CD1c-positive myeloid dendritic cell (primary cell): ENCODE measurements at regions not wholly inside any gene's neighbourhood (a gene's known extent, or its start where the extent isn't known, plus 50 kb on each side); places are given as distances from the start of the nearest gene placed in this dataset.
"Not testable (repeated sequence)": the region's sequence is repeated elsewhere in the genome, so short reads cannot be mapped to it uniquely, and the experiment has no call there.

Experiments
- DNase-seq: peaks from one replicate; pipeline ENCODE4 v3.0.0-alpha.2; 2016; ENCODE audit errors: extremely low spot score

- no peak for DNase-seq
These were observed 321.5 kb upstream of the TBX18 start for GRCh38 chr6:85085875-85086274.

GRCh38 chr6:85081102-85081501 is 316.7 kb upstream of the TBX18 start:
- no peak for DNase-seq

GRCh38 chr6:85079761-85080160 is 315.4 kb upstream of the TBX18 start:
- no peak for DNase-seq

- DNase-seq, result no peak
These were observed 313.7 kb upstream of the TBX18 start for GRCh38 chr6:85078058-85078457.

DNA sequence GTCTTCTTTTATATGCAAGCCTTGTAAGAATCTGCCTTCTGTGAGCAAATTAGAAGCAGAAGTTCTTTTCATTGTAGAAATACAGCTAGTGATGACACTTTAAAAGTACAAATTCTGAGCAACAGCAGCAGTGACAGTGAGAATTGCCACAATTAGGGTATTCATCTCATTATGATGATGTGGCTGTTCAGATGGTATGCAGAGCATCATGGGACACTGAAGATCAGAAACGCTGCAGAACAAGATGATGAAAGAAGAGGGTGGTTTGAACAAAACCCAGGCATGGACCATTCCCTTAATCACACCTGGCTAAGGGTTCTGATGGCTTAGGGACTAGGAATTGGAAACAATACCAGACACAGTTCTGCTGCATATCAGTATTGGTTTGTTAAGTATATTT is 312.7 kb upstream of the TBX18 start:
- DNase-seq, result no peak

GRCh38 chr6:85071845-85072244 is 307.4 kb upstream of the TBX18 start:
- not testable (repeated sequence) for DNase-seq

GRCh38 chr6:85069577-85069976 is 305.2 kb upstream of the TBX18 start:
- DNase-seq, result no peak

DNA sequence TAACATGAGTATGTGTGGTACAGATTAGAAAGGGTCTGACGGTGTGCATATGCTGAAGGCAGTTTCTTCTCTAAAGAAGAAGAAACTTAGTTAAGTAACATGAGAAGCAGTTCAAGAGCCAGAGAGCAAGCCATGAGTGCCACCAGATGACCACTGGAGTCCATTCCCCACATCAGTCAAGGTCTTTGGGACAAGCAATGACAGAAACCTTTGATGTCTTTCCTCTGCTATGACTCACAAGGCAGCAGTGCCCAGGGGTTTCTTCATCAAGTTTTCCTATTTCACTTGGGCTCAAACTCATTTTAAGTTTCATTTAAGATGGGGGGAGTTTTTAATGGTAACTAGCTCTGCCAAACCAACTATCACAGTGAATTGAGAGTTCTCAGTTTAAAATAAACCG is 303.8 kb upstream of the TBX18 start:
- no peak for DNase-seq

GRCh38 chr6:85066266-85066665 is 301.9 kb upstream of the TBX18 start:
- DNase-seq, result no peak

DNA sequence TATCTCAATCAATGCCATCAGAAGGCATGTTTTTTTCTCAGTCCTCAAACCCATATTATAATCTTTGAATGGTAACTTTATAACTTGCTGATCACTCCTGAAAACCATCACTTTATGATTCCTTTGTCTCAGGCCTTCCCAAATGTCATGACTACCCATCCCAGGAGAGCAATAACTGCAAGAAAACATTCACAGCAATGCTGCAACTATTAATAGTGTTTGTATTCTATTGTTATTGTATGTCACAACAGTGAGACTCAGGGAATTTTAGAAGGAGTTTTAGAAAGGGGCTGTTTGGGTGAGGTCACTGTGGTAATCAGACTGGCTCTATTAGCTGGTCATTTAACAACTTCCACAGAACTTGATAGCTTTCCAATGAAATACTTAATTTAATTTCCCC is 301.4 kb upstream of the TBX18 start:
- no peak for DNase-seq

- no peak for DNase-seq
These were observed 299.2 kb upstream of the TBX18 start for GRCh38 chr6:85063611-85064010.

- no peak for DNase-seq
These were observed 298.5 kb upstream of the TBX18 start for GRCh38 chr6:85062884-85063283.

DNA sequence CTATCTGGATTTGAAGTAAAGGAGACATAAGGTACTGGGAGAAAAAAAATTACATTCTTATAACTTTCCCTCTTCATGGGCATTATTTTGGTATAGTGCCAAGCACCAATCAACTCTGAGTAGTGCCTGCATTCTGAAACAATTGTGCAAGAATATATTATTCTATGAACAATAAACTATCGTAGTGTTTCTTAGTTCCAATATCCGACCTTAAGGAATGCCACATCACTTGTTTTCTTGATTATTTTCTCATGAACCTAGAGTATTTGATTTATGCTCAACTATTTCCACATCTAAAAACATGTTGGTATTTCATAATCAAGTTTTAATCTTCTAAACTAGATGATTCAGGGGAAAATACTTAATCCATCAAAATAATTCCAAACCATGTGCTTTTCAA is 294.4 kb upstream of the TBX18 start:
- DNase-seq, result no peak

- DNase-seq, result no peak
These were observed 285.8 kb upstream of the TBX18 start for GRCh38 chr6:85050149-85050548.

DNA sequence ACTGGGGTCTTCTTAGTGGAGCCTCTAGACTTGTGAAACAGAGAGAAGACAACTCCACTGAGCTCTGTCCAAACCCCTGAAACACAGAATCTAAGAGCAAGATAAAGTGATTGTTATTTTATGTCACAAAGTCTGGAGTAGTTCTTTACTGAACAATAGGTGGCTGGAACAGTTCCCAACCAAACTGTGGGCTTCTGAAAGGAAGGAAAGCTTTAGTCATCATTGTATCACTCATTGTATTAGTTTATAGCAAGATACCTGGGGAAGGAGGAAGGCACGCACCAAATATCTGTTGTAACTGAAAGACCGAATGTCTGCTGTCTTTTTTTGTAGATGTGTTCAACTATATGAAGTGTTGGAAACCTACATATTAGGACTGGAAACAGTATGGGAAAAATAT is 284.9 kb upstream of the TBX18 start:
- DNase-seq, result no peak

GRCh38 chr6:85047818-85048217 is 283.4 kb upstream of the TBX18 start:
- no peak for DNase-seq

DNA sequence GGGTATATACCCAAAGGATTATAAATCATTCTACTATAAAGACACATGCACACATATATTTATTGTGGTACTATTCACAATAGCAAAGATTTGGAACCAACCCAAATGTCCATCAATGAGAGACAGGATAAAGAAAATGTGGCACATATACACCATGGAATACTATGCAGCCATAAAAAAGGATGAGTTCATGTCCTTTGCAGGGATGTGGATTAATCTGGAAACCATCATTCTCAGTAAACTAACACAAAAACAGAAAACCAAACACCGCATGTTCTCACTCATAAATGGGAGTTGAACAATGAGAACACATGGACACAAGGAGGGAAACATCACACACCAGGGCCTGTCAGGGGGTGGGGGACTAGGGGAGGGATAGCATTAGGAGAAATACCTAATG is 281.4 kb upstream of the TBX18 start:
- not testable (repeated sequence) for DNase-seq

DNA sequence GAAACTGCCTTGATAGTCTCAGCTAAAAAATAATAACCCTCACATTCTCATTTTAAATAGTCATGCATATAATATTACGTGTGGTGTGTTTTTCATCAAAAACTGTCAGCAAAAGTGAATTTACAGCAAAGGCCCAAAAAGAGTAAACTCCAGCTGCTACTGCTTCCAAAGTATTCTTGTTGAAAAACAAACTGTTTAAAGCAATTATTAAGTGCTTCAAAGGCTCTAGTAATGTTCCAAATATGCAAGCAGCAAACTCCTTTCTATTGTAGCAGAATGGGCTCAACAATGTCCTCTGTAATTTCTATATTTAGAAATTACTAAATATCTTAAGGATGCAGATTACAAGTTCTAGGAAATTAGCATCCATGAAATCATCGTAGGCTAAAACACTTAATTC is 280.0 kb upstream of the TBX18 start:
- DNase-seq, result no peak

GRCh38 chr6:85041376-85041775 is 277.0 kb upstream of the TBX18 start:
- no peak for DNase-seq

DNA sequence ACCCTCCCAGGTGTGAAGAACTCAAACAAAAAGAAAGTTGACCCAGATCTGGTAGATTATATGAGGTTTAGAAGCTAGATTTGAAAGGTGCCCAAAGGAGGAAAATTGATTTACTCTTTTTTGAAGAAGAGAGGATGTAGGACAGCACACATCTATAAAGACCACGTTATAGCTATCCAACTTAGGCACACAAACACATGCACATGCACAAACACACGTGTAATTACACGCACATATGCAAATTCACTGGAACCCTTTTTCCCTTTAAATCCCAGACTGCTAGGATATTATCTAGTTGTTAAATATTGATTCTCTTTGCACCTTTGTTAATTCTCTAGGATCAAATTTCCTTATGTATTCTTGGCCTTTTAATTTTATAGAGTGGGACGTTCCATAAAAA is 272.8 kb upstream of the TBX18 start:
- no peak for DNase-seq

GRCh38 chr6:85035766-85036165 is 271.4 kb upstream of the TBX18 start:
- no peak for DNase-seq

DNA sequence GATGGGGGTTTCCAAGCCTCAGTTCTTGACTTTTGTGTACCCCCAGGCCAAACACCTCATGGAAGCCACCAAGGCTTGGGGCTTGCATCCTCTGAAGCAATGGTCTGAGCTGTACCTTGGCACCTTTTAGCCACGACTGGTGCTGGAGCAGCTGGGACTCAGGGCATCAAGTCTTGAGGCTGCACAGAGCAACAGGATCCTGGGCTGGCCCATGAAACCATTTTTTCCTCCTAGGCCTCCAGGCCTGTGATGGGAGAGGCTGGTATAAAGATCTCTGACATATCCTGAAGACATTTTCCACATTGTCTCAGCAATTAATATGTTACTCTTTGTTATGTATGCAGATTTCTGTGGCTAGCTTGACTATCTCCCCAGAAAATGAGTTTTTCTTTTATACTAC is 269.1 kb upstream of the TBX18 start:
- no peak for DNase-seq

GRCh38 chr6:85026021-85026420 is 261.6 kb upstream of the TBX18 start:
- no peak for DNase-seq

DNA sequence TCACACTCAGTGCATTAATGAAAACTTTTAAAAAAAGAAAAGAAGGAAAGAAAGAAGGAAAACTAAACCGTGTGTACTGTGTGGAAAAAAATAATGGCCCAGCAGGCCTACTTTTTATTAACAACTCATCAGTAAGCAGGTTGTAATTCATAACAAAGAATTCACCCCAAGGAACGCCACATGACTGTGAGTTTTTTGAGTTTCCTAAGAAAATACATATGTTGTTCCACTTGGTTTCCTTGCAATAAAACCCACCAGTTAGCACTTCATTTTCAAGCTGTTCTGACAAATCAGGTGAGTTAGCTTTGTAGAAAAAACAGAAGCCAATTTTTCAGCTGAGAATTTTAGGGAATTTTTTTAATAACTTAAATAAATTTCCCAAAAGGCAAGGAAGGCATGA is 259.3 kb upstream of the TBX18 start:
- no peak for DNase-seq

DNA sequence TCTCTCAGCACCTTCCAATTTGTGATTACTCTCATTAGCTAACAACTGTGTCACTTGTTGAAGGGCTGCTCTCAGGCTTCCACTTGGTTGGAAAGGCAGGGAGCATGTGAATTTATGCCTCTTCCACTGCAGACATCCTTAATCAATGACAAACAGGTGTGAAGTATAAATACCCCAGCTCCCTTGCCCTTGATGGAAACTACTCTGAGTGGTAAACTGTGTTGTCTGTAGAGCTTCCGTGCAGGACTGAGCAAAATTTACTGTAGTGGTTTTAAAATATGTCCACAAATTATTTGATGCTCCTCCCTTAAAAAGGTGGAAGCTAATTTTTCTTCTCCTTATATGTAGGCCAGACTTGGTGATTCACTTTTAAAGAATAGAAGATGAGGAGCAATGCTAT is 253.0 kb upstream of the TBX18 start:
- no peak for DNase-seq
